Spleen (tissue), 11 donors: ENCODE measurements at regions not wholly inside any gene's neighbourhood (a gene's known extent, or its start where the extent isn't known, plus 50 kb on each side); places are given as distances from the start of the nearest gene placed in this dataset.

Source experiments
- DNase-seq: peaks from one replicate; pipeline ENCODE4 v3.0.0-alpha.2; 2020
- H3K27ac ChIP-seq, 8 donors: fragments of 200-600 bp; sonication (generic) in 7 of 8; 1 replicate in 4 of 8; 2 replicates in 4 of 8; pipeline versions ENCODE4 v1.5.0 to v1.8.0; 2016 to 2021; ENCODE audit warnings: inconsistent platforms in 4 of 8, mild to moderate bottlenecking in 4 of 8, moderate library complexity in 1 of 8
- H3K27me3 ChIP-seq, 7 donors: fragments of 200-600 bp; sonication (generic) in 6 of 7; replicated peaks in 1 of 7; 1 replicate in 4 of 7; 2 replicates in 3 of 7; pipeline versions ENCODE4 v1.5.0 to v1.8.0; 2016 to 2021; ENCODE audit warnings: inconsistent platforms in 3 of 7, mild to moderate bottlenecking in 1 of 7
- H3K36me3 ChIP-seq, 6 donors: fragments of 200-600 bp; sonication (generic) in 5 of 6; 1 replicate in 4 of 6; 2 replicates in 2 of 6; pipeline versions ENCODE4 v1.5.0 to v1.8.0; 2016 to 2021; ENCODE audit warnings: inconsistent platforms in 2 of 6
- H3K4me1 ChIP-seq, 6 donors: fragments of 200-600 bp; sonication (generic) in 5 of 6; 1 replicate in 3 of 6; 2 replicates in 3 of 6; pipeline versions ENCODE4 v1.5.0 to v1.8.0; 2016 to 2021; ENCODE audit warnings: inconsistent platforms in 3 of 6
- H3K4me3 ChIP-seq, 8 donors: fragments of 200-600 bp; sonication (generic) in 7 of 8; 1 replicate in 4 of 8; 2 replicates in 4 of 8; pipeline versions ENCODE4 v1.5.0 to v1.8.0; 2016 to 2021; ENCODE audit warnings: inconsistent platforms in 4 of 8, mild to moderate bottlenecking in 4 of 8, moderate library complexity in 2 of 8
- H3K9me3 ChIP-seq, 8 donors: fragments of 200-600 bp; sonication (generic) in 7 of 8; 1 replicate in 4 of 8; 2 replicates in 4 of 8; pipeline versions ENCODE4 v1.5.0 to v1.8.0; 2016 to 2021; ENCODE audit warnings: inconsistent platforms in 4 of 8
- CTCF ChIP-seq, 11 experiments: fragments of 200-600 bp in 7 of 11; fragments of 450-650 bp in 4 of 11; sonication (generic) in 4 of 11; IDR thresholded peaks in 8 of 11; conservative IDR thresholded peaks in 3 of 11; 1 replicate in 7 of 11; 2 replicates in 4 of 11; pipeline versions ENCODE4 v1.4.0 to v1.8.0; 2016 to 2021; ENCODE audit warnings: antibody characterized with exemption in 11 of 11, inconsistent platforms in 4 of 11, mild to moderate bottlenecking in 1 of 11
- POLR2A ChIP-seq, 3 donors: fragments of 450-650 bp; IDR thresholded peaks; one replicate each; pipeline ENCODE4 v1.5.1; 2017; ENCODE audit warnings: antibody characterized with exemption in 3 of 3, mild to moderate bottlenecking in 1 of 3
- POLR2AphosphoS5 ChIP-seq, 3 donors: sonication (generic); formaldehyde crosslinking; IDR thresholded peaks; one replicate each; pipeline ENCODE4 v1.5.1; 2017; ENCODE audit warnings: antibody characterized with exemption in 3 of 3
- WGBS, 5 donors: extraction: QIAGEN DNeasy Blood & Tissue Kit in 3 of 5; methylation state at CpG; one replicate each; pipeline versions ENCODE4 v1.1.5 to v1.1.7; 2013 to 2018; 5-methylcytosine and 5-hydroxymethylcytosine counted together
- intact Hi-C: fragments of 100-400 bp; cut with DNase I; formaldehyde crosslinking; loops from one replicate; pipeline ENCODE4 v1.15.0; 2023; ENCODE audit warnings: low total_unique reads
- donor health status: healthy with polysubstance abuse.
- donor health status: DM: no; HTN: no; CAD: no; lungs with moderate emphysema.
- donor health status: DM: no; HTN: no; CAD: no.
- donor health status: Bipolar disorder and iron deficiency.
- donor health status: healthy.
- donor health status: DM: no; HTN: no; CAD: no.
- donor health status: DM: yes; HTN: yes; CAD: no.

GRCh38 chr7:9752033-9752432 is 1221.6 kb upstream of the PHF14 start:
- no peak for TF ChIP-seq CTCF (IDR thresholded peaks at IDR 0.05 in 8 of 11, conservative IDR thresholded peaks at IDR 0.05 in 3 of 11)
- no peak for TF ChIP-seq POLR2AphosphoS5 (IDR thresholded peaks at IDR 0.05)
- no peak for TF ChIP-seq POLR2A (IDR thresholded peaks at IDR 0.05)
- H3K4me1 ChIP-seq = no peaks in the 10 kb centered on the region
- no peak for DNase-seq
- no peak overlapping the region for H3K27ac ChIP-seq
- 81 to 94% (median 90%) methylated on average over 4 of the region's 4 CpGs for WGBS, 5 donors
- H3K4me3 ChIP-seq = no peak overlapping the region
- H3K27me3 ChIP-seq = no peaks in the 10 kb centered on the region
- peaks cover 0 to 38% (median 18%) of the 10 kb centered on the region in 8 donors for H3K9me3 ChIP-seq
- intact Hi-C loops = no loop called here
- H3K36me3 ChIP-seq = no peaks in the 10 kb centered on the region

- intact Hi-C loops = no loop called here
- DNase-seq = no peak
- no peaks in the 10 kb centered on the region for H3K9me3 ChIP-seq
- H3K4me1 ChIP-seq = no peaks in the 10 kb centered on the region
- no peaks in the 10 kb centered on the region for H3K27me3 ChIP-seq
- no peaks in the 10 kb centered on the region for H3K36me3 ChIP-seq
- TF ChIP-seq POLR2A (IDR thresholded peaks at IDR 0.05) = no peak
- TF ChIP-seq CTCF (IDR thresholded peaks at IDR 0.05 in 8 of 11, conservative IDR thresholded peaks at IDR 0.05 in 3 of 11) = no peak
- no peak for TF ChIP-seq POLR2AphosphoS5 (IDR thresholded peaks at IDR 0.05)
- H3K4me3 ChIP-seq = no peak overlapping the region
- 37 to 73% (median 63%) methylated on average over 2 of the region's 2 CpGs for WGBS, 5 donors
- H3K27ac ChIP-seq = no peak overlapping the region
These were observed 1212.4 kb upstream of the PHF14 start for GRCh38 chr7:9761224-9761623.

- H3K4me1 ChIP-seq = no peaks in the 10 kb centered on the region
- H3K27me3 ChIP-seq = no peaks in the 10 kb centered on the region
- TF ChIP-seq POLR2A (IDR thresholded peaks at IDR 0.05) (no peak), CTCF (IDR thresholded peaks at IDR 0.05 in 8 of 11, conservative IDR thresholded peaks at IDR 0.05 in 3 of 11) (no peak), POLR2AphosphoS5 (IDR thresholded peaks at IDR 0.05) (no peak)
- WGBS, 5 donors = 62 to 90% (median 82%) methylated on average over 2 of the region's 2 CpGs
- intact Hi-C loops = no loop called here
- H3K9me3 ChIP-seq = peaks cover 0 to 40% (median 16%) of the 10 kb centered on the region in 8 donors
- H3K36me3 ChIP-seq = no peaks in the 10 kb centered on the region
- H3K4me3 ChIP-seq = no peak overlapping the region
- no peak overlapping the region for H3K27ac ChIP-seq
- no peak for DNase-seq
These were observed 1196.8 kb upstream of the PHF14 start for GRCh38 chr7:9776900-9777299.

GRCh38 chr7:9778367-9778766 is 1195.3 kb upstream of the PHF14 start:
- intact Hi-C loops = no loop called here
- 76 to 90% (median 84%) methylated on average over 7 of the region's 7 CpGs for WGBS, 5 donors

More at GRCh38 chr7:9778367-9778766, 1195.3 kb upstream of the PHF14 start:
- Histone ChIP-seq H3K27me3 (no peaks in the 10 kb centered on the region), H3K27ac (no peak overlapping the region), H3K4me3 (no peak overlapping the region), H3K36me3 (no peaks in the 10 kb centered on the region), H3K9me3 (peaks cover 0 to 33% (median 11%) of the 10 kb centered on the region in 8 donors), H3K4me1 (no peaks in the 10 kb centered on the region)
- TF ChIP-seq POLR2A (IDR thresholded peaks at IDR 0.05) (no peak), CTCF (IDR thresholded peaks at IDR 0.05 in 8 of 11, conservative IDR thresholded peaks at IDR 0.05 in 3 of 11) (no peak), POLR2AphosphoS5 (IDR thresholded peaks at IDR 0.05) (no peak)
- no peak for DNase-seq
